ENCODE measurements at regions not wholly inside any gene's neighbourhood (a gene's known extent, or its start where the extent isn't known, plus 50 kb on each side); places are given as distances from the start of the nearest gene placed in this dataset.
A peak's percentile ranks its signal among the peaks of the same experiment; 100 is the strongest.

DNA sequence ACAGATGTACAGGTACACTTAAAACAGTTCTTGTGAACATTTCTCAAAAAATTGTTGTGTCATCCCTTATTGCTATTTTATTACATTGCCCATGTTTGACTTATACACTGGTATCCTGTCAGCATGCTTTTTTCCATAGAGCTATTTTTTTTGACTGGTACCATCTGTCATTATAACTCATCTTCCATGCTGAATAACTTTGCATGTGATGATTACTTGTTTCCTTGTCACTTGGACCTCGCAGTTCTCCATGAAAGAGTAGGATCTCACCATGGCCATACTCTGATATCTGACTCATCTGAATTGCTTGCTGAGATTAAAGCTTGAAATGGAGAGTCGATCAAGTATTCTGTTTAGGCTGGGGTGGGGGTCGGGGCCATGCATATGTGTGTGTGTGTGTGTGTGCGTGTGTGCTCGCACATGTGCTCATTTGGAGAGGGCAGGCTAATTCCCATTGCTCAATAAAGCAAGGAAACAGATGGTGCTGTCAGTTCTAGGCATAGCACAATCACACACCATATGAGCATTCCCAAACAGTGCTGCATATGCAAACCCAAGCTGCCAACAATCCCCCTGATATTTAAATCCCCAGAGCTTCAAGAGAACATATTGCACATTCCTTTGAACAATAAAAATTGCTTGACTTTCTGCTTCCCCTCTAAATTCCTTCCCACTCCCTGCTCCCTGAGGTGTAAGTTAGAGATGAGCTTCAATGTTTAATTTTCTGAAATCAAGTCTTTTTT, 62.9 kb downstream of the NHLRC3 start:
- no peak for DNase-seq (ENCODE audit: extremely low read depth in 1 of 11, low read depth in 9 of 11, low spot score in 4 of 11)

GRCh38 chr13:39102981-39103490, 64.8 kb downstream of the NHLRC3 start:
- DNase-seq (ENCODE audit: extremely low read depth in 1 of 11, low read depth in 9 of 11, low spot score in 4 of 11): no peak

- no peak for DNase-seq (ENCODE audit: extremely low read depth in 1 of 11, low read depth in 9 of 11, low spot score in 4 of 11)
Measured at GRCh38 chr13:39105110-39105509, 66.9 kb downstream of the NHLRC3 start.

GRCh38 chr13:39106216-39107005, 68.2 kb downstream of the NHLRC3 start:
- no peak for DNase-seq (ENCODE audit: extremely low read depth in 1 of 11, low read depth in 9 of 11, low spot score in 4 of 11)

DNA sequence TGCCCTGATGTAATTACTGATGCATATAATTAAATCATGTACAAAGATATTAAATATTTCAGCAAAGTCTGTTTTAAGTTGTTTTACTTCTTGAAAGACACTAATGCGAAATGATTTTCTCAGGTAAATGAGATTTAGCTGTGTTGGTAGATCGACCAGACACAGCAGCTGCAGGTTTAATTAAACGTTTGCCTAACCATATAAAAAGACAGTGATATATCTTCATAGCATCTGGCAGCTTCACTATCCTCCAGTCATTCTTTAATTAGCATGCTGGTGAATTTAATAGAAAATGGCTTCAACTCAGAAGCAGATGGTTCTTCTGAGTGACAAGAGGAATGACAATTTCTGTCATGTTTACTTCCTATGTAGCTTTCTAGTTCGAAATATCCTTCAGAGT, 69.3 kb downstream of the NHLRC3 start:
- no peak for DNase-seq (ENCODE audit: extremely low read depth in 1 of 11, low read depth in 9 of 11, low spot score in 4 of 11)

DNA sequence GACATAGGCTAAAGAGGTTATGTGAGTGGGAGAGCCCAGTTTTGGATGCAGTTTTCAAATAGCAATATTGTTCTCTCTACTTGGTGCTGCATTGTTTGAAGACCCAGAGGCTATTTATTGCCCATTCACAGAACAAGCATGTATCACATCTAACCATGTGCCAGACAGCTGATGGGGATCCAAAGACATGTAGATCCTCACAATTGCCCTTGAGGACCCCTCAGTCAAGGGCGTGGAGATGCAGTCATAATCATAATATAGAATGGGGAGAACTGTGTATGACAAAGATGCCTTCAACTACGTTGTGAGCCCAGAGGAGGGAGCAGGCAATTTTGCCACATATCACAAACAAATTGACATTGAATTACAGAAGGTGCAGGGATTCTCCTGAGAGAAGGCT, 70.5 kb downstream of the NHLRC3 start:
- DNase-seq (ENCODE audit: extremely low read depth in 1 of 11, low read depth in 9 of 11, low spot score in 4 of 11): no peak

DNA sequence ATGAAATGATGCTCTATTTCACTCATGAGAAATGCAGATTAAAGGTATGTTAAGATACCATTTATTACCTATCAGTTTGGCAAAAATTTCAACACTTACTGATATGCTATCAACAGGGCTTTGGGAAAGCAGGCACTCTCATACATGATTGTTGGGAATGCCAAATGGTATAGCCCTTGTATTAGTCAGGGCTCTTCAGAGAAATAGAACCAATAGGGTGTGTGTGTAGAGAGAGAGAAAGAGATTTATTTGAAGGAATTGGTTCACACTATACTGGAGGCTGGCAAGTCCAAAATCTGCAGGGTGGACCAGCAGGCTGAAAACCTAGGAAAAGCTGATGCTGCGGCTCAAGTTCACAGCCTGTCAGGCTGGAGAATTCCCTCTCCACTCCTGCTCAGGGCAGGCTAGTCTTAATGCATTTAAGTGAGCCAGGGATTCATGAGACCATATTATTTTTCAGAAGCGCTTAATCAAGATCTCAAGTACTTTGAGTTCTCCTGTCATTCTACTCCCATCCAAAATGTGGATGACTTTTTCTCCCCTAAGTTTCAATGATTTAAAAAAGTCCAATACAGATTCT, 72.4 kb downstream of the NHLRC3 start:
- no peak for DNase-seq (ENCODE audit: extremely low read depth in 1 of 11, low read depth in 9 of 11, low spot score in 4 of 11)

GRCh38 chr13:39111145-39111544, 72.9 kb downstream of the NHLRC3 start:
- no peak for DNase-seq (ENCODE audit: extremely low read depth in 1 of 11, low read depth in 9 of 11, low spot score in 4 of 11)

GRCh38 chr13:39119422-39119821, 81.2 kb downstream of the NHLRC3 start:
- no peak for DNase-seq (ENCODE audit: extremely low read depth in 1 of 11, low read depth in 9 of 11, low spot score in 4 of 11)

DNA sequence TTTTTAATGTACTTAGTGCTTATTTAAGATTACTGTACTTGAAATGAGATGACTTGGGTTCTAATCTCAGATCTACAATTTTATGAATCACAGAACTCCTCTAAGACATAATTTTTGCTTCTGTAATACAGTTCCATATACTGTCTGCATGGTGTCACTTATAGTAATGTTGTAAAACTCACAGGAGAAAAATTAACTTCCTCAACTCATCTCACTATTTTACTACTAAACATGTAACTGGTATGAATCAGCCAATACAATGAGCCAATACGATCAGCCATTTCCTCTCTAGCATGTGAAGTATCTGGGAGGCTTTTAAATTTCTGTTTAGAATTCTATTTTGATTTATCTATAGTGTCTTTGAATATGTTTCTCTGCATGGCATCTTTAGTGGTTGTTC, 85.3 kb downstream of the NHLRC3 start:
- no peak for DNase-seq (ENCODE audit: extremely low read depth in 1 of 11, low read depth in 9 of 11, low spot score in 4 of 11)

- no peak for DNase-seq (ENCODE audit: extremely low read depth in 1 of 11, low read depth in 9 of 11, low spot score in 4 of 11)
Measured at GRCh38 chr13:39129213-39129612, 91.0 kb downstream of the NHLRC3 start.

GRCh38 chr13:39130301-39130700, 92.0 kb downstream of the NHLRC3 start:
- no peak for DNase-seq (ENCODE audit: extremely low read depth in 1 of 11, low read depth in 9 of 11, low spot score in 4 of 11)

DNA sequence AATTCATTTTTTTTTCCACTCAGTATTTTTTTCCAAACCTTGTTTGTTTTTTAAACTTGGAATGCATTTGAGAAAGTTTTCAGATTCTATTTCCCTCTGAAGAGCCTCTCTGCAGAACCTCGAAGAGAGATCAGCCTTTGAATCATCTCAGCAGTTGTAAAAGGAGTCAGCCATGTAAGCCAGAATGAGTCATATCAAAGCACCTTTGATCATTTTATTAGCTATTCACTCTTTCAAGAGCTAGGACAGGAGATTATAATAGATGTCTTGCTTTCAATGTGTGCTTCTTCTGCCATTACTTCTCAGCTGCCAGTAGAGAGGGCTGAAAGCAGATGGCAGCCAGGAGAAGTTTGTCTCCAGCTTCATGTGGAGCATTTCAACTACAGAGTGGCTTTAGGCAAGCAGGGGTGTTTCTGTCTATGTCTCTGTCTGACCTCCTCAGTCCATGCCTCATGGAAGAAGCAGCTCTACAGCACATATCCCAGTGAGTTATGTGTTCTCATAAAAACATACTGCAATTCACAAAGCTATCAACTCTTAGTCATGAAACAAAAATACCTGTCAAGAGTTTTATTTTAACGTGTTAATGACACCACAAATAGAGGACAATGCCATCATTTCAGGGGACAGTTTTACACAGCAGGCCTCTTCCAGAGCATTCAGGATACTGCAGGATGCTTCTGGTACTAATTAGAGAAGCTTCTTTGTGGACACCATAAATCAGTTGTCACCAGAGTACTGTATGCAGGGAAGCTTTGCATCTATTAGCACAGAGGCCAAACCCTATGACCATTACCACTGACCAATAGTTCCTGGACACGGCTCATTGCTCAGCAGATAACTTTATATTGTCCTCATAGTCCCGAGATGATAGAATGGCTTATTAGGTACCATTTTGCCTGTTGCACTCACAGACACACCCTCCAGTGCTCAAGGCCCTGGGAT, 94.3 kb downstream of the NHLRC3 start:
- DNase-seq (ENCODE audit: extremely low read depth in 1 of 11, low read depth in 9 of 11, low spot score in 4 of 11): no peak

DNA sequence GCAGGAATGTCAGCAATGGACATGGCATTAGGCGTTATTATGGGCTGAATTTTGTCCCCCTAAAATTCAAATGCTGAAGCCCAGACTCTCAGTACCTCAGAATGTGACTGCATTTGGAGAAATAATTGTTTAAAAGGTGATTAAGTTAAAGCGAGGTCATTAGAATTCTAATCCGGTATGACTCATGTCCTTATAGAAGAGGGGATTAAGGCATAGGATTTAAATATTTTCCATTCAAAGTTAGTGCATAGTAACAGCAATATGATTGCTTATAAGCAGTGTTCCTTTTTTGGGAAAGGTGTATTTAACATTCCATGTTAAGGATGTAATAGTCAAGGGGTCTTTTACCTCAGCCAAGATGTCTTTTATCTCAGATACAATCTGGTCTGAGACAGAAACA, 95.5 kb downstream of the NHLRC3 start:
- no peak for DNase-seq (ENCODE audit: extremely low read depth in 1 of 11, low read depth in 9 of 11, low spot score in 4 of 11)

GRCh38 chr13:39134574-39134973, 96.3 kb downstream of the NHLRC3 start:
- no peak for DNase-seq (ENCODE audit: extremely low read depth in 1 of 11, low read depth in 9 of 11, low spot score in 4 of 11)

- DNase-seq (ENCODE audit: extremely low read depth in 1 of 11, low read depth in 9 of 11, low spot score in 4 of 11): no peak
Measured at GRCh38 chr13:39144391-39144790, 106.1 kb downstream of the NHLRC3 start.

GRCh38 chr13:39144941-39145533, 106.8 kb downstream of the NHLRC3 start:
- peak; percentile 26 to 58 (median 42) for DNase-seq (ENCODE audit: extremely low read depth in 1 of 11, low read depth in 9 of 11, low spot score in 4 of 11)

- DNase-seq (ENCODE audit: extremely low read depth in 1 of 11, low read depth in 9 of 11, low spot score in 4 of 11): no peak
Measured at GRCh38 chr13:39148513-39148961, 110.3 kb downstream of the NHLRC3 start.

GRCh38 chr13:39149896-39150295, 111.6 kb downstream of the NHLRC3 start:
- DNase-seq (ENCODE audit: extremely low read depth in 1 of 11, low read depth in 9 of 11, low spot score in 4 of 11): no peak

Measured in renal cortex interstitium (tissue), 11 donors.